ENCODE measurements at regions not wholly inside any gene's neighbourhood (a gene's known extent, or its start where the extent isn't known, plus 50 kb on each side); places are given as distances from the start of the nearest gene placed in this dataset.

GRCh38 chr5:51286046-51286445 lies 97.2 kb upstream of the ISL1 start:
- TF ChIP-seq, protein P1, sequence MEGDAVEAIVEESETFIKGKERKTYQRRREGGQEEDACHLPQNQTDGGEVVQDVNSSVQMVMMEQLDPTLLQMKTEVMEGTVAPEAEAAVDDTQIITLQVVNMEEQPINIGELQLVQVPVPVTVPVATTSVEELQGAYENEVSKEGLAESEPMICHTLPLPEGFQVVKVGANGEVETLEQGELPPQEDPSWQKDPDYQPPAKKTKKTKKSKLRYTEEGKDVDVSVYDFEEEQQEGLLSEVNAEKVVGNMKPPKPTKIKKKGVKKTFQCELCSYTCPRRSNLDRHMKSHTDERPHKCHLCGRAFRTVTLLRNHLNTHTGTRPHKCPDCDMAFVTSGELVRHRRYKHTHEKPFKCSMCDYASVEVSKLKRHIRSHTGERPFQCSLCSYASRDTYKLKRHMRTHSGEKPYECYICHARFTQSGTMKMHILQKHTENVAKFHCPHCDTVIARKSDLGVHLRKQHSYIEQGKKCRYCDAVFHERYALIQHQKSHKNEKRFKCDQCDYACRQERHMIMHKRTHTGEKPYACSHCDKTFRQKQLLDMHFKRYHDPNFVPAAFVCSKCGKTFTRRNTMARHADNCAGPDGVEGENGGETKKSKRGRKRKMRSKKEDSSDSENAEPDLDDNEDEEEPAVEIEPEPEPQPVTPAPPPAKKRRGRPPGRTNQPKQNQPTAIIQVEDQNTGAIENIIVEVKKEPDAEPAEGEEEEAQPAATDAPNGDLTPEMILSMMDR (conservative IDR thresholded peaks at IDR 0.05; ENCODE audit: low read length) = no peak
- TF ChIP-seq EZH2phosphoT487 (IDR thresholded peaks at IDR 0.05; ENCODE audit: borderline replicate concordance) = no peak
